ENCODE measurements at regions not wholly inside any gene's neighbourhood (a gene's known extent, or its start where the extent isn't known, plus 50 kb on each side); places are given as distances from the start of the nearest gene placed in this dataset.

DNA sequence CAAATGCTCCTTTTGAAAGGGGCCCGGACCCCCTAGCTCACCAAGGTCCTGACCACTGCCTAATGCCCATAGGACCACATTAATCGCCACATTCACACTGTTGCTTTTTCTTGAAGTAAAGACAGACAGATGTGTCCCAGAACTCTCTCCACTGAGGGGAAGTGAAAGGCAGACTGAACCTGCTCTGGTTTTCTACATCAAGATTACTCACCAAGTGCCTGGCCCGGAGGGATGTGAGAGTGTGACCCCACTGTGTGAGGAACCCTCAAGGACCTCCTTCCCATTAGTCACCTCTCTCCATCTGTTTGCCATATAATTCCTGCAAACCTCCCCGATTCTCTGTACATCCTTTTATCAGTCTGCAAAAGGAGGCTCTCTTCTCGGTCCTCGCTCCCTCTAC, 381.5 kb downstream of the OMA1 start:
- Histone ChIP-seq H3K27me3 (ENCODE audit: control insufficient read depth, insufficient read depth, low read length) (no peaks in the 10 kb centered on the region), H3K4me1 (ENCODE audit: control insufficient read depth, insufficient read depth, low read length) (no peaks in the 10 kb centered on the region), H3K9me3 (ENCODE audit: control insufficient read depth, low read length) (no peaks in the 10 kb centered on the region), H3K9ac (ENCODE audit: low read length) (no peak overlapping the region), H3K36me3 (ENCODE audit: control insufficient read depth, insufficient read depth, low read length) (no peaks in the 10 kb centered on the region), H3K4me3 (ENCODE audit: low read length) (no peak overlapping the region)

GRCh38 chr1:58162952-58163550, 383.5 kb downstream of the OMA1 start:
- H3K27me3 ChIP-seq (ENCODE audit: control insufficient read depth, insufficient read depth, low read length), result no peaks in the 10 kb centered on the region
- no peaks in the 10 kb centered on the region for H3K9me3 ChIP-seq (ENCODE audit: control insufficient read depth, low read length)
- H3K36me3 ChIP-seq (ENCODE audit: control insufficient read depth, insufficient read depth, low read length), result no peaks in the 10 kb centered on the region
- H3K4me1 ChIP-seq (ENCODE audit: control insufficient read depth, insufficient read depth, low read length), result no peaks in the 10 kb centered on the region
- no peak overlapping the region for H3K4me3 ChIP-seq (ENCODE audit: low read length)
- no peak overlapping the region for H3K9ac ChIP-seq (ENCODE audit: low read length)

GRCh38 chr1:58159434-58159830, 387.1 kb downstream of the OMA1 start:
- Histone ChIP-seq H3K27me3 (ENCODE audit: control insufficient read depth, insufficient read depth, low read length) (no peaks in the 10 kb centered on the region), H3K4me1 (ENCODE audit: control insufficient read depth, insufficient read depth, low read length) (no peaks in the 10 kb centered on the region), H3K36me3 (ENCODE audit: control insufficient read depth, insufficient read depth, low read length) (no peaks in the 10 kb centered on the region), H3K9ac (ENCODE audit: low read length) (no peak overlapping the region), H3K9me3 (ENCODE audit: control insufficient read depth, low read length) (no peaks in the 10 kb centered on the region), H3K4me3 (ENCODE audit: low read length) (no peak overlapping the region)

DNA sequence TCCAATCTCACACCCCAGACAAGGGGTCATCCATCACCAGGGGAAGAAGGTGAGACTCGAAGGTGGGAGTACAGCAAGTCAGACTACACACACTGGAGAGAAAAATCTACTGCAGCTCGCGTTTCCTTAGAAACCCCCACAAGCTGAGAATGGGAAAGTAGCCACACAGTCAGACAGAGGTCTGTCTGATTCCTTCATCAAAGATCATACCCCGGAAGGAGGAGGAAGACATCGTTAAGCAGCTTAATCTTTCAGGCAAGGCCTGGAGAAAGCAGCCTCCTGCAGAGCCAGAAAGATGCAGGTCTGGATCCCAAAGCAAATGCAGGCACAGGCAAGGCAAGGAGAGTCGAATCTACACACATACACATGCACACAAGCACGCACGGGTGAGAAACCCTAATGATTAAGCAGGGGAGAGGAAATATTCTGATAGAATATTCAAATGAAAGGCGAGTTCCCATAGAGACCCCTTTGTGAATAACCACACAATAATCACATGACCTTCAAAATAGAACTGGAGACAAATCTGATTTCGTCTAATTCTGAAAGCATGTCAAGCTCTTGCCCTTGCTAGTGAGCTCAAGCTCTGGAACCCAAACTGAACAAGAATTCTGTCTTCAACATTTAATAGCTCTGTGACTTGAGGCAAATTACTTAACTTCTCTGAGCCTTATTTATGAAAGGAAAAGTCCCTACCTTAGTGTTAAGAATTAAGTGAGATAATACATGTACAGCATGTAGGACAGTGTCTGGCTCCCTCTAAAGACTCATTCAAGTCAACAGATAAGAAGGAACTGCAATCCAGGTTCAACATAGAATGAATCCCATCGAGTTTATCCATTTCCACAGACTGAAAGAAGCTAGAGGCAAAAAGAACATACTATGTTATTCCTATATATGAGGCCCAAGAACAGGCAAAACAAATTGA, 387.8 kb downstream of the OMA1 start:
- no peak overlapping the region for H3K9ac ChIP-seq (ENCODE audit: low read length)
- no peaks in the 10 kb centered on the region for H3K36me3 ChIP-seq (ENCODE audit: control insufficient read depth, insufficient read depth, low read length)
- H3K27me3 ChIP-seq (ENCODE audit: control insufficient read depth, insufficient read depth, low read length), result no peaks in the 10 kb centered on the region
- H3K9me3 ChIP-seq (ENCODE audit: control insufficient read depth, low read length), result no peaks in the 10 kb centered on the region
- H3K4me3 ChIP-seq (ENCODE audit: low read length), result no peak overlapping the region
- H3K4me1 ChIP-seq (ENCODE audit: control insufficient read depth, insufficient read depth, low read length), result no peaks in the 10 kb centered on the region

DNA sequence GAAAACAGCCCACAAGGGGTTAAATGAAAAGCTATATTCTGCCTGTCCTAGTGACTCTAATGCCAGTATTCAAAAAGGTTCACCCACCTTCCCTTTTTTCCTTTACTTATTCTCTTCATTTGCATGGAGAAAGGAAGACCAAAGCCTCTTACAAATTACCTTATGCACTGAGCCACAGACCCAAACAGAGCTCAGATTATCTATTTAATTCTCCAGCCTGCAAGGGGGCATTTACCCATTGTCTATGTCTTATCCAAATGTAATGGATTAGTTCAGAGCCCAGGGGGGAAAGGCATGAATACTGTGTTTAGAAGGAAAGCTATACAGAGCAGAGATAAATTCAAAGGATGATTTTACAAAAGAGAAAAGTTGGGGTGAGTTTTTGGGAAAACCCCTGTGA, 388.5 kb downstream of the OMA1 start:
- Histone ChIP-seq H3K4me1 (ENCODE audit: control insufficient read depth, insufficient read depth, low read length) (no peaks in the 10 kb centered on the region), H3K9me3 (ENCODE audit: control insufficient read depth, low read length) (no peaks in the 10 kb centered on the region), H3K27me3 (ENCODE audit: control insufficient read depth, insufficient read depth, low read length) (no peaks in the 10 kb centered on the region), H3K36me3 (ENCODE audit: control insufficient read depth, insufficient read depth, low read length) (no peaks in the 10 kb centered on the region), H3K4me3 (ENCODE audit: low read length) (no peak overlapping the region), H3K9ac (ENCODE audit: low read length) (no peak overlapping the region)

GRCh38 chr1:58157256-58157655, 389.3 kb downstream of the OMA1 start:
- Histone ChIP-seq H3K4me1 (ENCODE audit: control insufficient read depth, insufficient read depth, low read length) (no peaks in the 10 kb centered on the region), H3K36me3 (ENCODE audit: control insufficient read depth, insufficient read depth, low read length) (no peaks in the 10 kb centered on the region), H3K9ac (ENCODE audit: low read length) (no peak overlapping the region), H3K27me3 (ENCODE audit: control insufficient read depth, insufficient read depth, low read length) (no peaks in the 10 kb centered on the region), H3K4me3 (ENCODE audit: low read length) (no peak overlapping the region), H3K9me3 (ENCODE audit: control insufficient read depth, low read length) (no peaks in the 10 kb centered on the region)

- H3K4me3 ChIP-seq (ENCODE audit: low read length), result no peak overlapping the region
- no peak overlapping the region for H3K9ac ChIP-seq (ENCODE audit: low read length)
- no peaks in the 10 kb centered on the region for H3K9me3 ChIP-seq (ENCODE audit: control insufficient read depth, low read length)
- H3K4me1 ChIP-seq (ENCODE audit: control insufficient read depth, insufficient read depth, low read length), result no peaks in the 10 kb centered on the region
- H3K27me3 ChIP-seq (ENCODE audit: control insufficient read depth, insufficient read depth, low read length), result no peaks in the 10 kb centered on the region
- H3K36me3 ChIP-seq (ENCODE audit: control insufficient read depth, insufficient read depth, low read length), result no peaks in the 10 kb centered on the region
Observed at GRCh38 chr1:58156831-58157230, 389.7 kb downstream of the OMA1 start.

- no peaks in the 10 kb centered on the region for H3K4me1 ChIP-seq (ENCODE audit: control insufficient read depth, insufficient read depth, low read length)
- H3K36me3 ChIP-seq (ENCODE audit: control insufficient read depth, insufficient read depth, low read length), result no peaks in the 10 kb centered on the region
- H3K4me3 ChIP-seq (ENCODE audit: low read length), result no peak overlapping the region
- H3K9ac ChIP-seq (ENCODE audit: low read length), result no peak overlapping the region
- H3K9me3 ChIP-seq (ENCODE audit: control insufficient read depth, low read length), result no peaks in the 10 kb centered on the region
- H3K27me3 ChIP-seq (ENCODE audit: control insufficient read depth, insufficient read depth, low read length), result no peaks in the 10 kb centered on the region
Observed at GRCh38 chr1:58156124-58156468, 390.4 kb downstream of the OMA1 start.

- Histone ChIP-seq H3K4me1 (ENCODE audit: control insufficient read depth, insufficient read depth, low read length) (no peaks in the 10 kb centered on the region), H3K27me3 (ENCODE audit: control insufficient read depth, insufficient read depth, low read length) (no peaks in the 10 kb centered on the region), H3K9me3 (ENCODE audit: control insufficient read depth, low read length) (no peaks in the 10 kb centered on the region), H3K9ac (ENCODE audit: low read length) (no peak overlapping the region), H3K36me3 (ENCODE audit: control insufficient read depth, insufficient read depth, low read length) (no peaks in the 10 kb centered on the region), H3K4me3 (ENCODE audit: low read length) (no peak overlapping the region)
Observed at GRCh38 chr1:58155418-58156123, 391.0 kb downstream of the OMA1 start.

GRCh38 chr1:58154256-58154655, 392.3 kb downstream of the OMA1 start:
- Histone ChIP-seq H3K4me3 (ENCODE audit: low read length) (no peak overlapping the region), H3K36me3 (ENCODE audit: control insufficient read depth, insufficient read depth, low read length) (no peaks in the 10 kb centered on the region), H3K9me3 (ENCODE audit: control insufficient read depth, low read length) (no peaks in the 10 kb centered on the region), H3K9ac (ENCODE audit: low read length) (no peak overlapping the region), H3K27me3 (ENCODE audit: control insufficient read depth, insufficient read depth, low read length) (no peaks in the 10 kb centered on the region), H3K4me1 (ENCODE audit: control insufficient read depth, insufficient read depth, low read length) (no peaks in the 10 kb centered on the region)

- no peaks in the 10 kb centered on the region for H3K9me3 ChIP-seq (ENCODE audit: control insufficient read depth, low read length)
- no peak overlapping the region for H3K4me3 ChIP-seq (ENCODE audit: low read length)
- no peaks in the 10 kb centered on the region for H3K27me3 ChIP-seq (ENCODE audit: control insufficient read depth, insufficient read depth, low read length)
- H3K9ac ChIP-seq (ENCODE audit: low read length), result no peak overlapping the region
- H3K36me3 ChIP-seq (ENCODE audit: control insufficient read depth, insufficient read depth, low read length), result no peaks in the 10 kb centered on the region
- no peaks in the 10 kb centered on the region for H3K4me1 ChIP-seq (ENCODE audit: control insufficient read depth, insufficient read depth, low read length)
Observed at GRCh38 chr1:58152697-58153096, 393.8 kb downstream of the OMA1 start.

DNA sequence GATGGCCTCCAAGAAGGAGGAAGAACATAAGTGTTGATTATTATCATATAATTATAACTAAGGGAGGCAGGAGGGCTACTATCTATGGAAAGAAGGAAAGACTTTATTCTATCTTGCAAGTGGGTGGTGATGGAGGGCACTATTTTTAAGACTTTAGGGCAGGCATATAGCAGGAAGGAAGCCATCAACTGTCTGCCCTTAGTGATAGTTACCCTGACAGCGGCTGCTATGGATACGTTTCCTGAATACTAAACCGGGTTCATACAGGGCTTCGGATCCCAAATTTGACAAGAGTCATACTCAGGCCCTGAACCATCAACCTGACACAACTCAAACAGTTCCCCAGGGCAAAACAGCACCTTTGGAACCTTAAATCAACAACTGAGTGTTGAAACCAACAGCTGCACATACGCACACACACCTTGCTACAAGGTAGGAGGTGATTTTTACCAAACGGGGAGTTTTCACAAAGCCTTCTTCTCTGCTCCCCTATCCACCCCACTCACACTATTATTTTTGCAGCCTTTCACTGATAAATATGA, 397.2 kb downstream of the OMA1 start:
- no peaks in the 10 kb centered on the region for H3K4me1 ChIP-seq (ENCODE audit: control insufficient read depth, insufficient read depth, low read length)
- H3K27me3 ChIP-seq (ENCODE audit: control insufficient read depth, insufficient read depth, low read length), result no peaks in the 10 kb centered on the region
- no peaks in the 10 kb centered on the region for H3K9me3 ChIP-seq (ENCODE audit: control insufficient read depth, low read length)
- H3K36me3 ChIP-seq (ENCODE audit: control insufficient read depth, insufficient read depth, low read length), result no peaks in the 10 kb centered on the region
- H3K9ac ChIP-seq (ENCODE audit: low read length), result no peak overlapping the region
- H3K4me3 ChIP-seq (ENCODE audit: low read length), result no peak overlapping the region
